Right cardiac atrium (tissue), 5 donors: ENCODE measurements at regions not wholly inside any gene's neighbourhood (a gene's known extent, or its start where the extent isn't known, plus 50 kb on each side); places are given as distances from the start of the nearest gene placed in this dataset.

ENCODE experiments used
- ATAC-seq, 2 donors: fragments of 200-7000 bp; cut with Tn5 transposase; one replicate each; pipeline versions ENCODE4 v1.8.0 to v1.9.1; 2020; ENCODE audit warnings: moderate library complexity in 2 of 2, mild to moderate bottlenecking in 1 of 2
- DNase-seq, 3 donors: peaks; one replicate each; pipeline ENCODE4 v3.0.0-alpha.2; 2020
- H3K27ac ChIP-seq: one replicate; pipeline ENCODE4 v1.5.1; 2013; ENCODE audit warnings: mild to moderate bottlenecking, low read length, control low read depth, moderate library complexity
- H3K27me3 ChIP-seq: one replicate; pipeline ENCODE4 v1.6.1; 2013; ENCODE audit not compliant: control insufficient read depth, insufficient read depth
- H3K4me1 ChIP-seq: one replicate; pipeline ENCODE4 v1.6.1; 2013; ENCODE audit warnings: low read length; ENCODE audit not compliant: control insufficient read depth, insufficient read depth
- H3K4me3 ChIP-seq: one replicate; pipeline ENCODE4 v1.5.1; 2013; ENCODE audit warnings: low read length, control low read depth
- H3K9me3 ChIP-seq: one replicate; pipeline ENCODE4 v1.6.1; 2013; ENCODE audit warnings: low read length; ENCODE audit not compliant: control insufficient read depth
- WGBS: extraction: QIAGEN DNeasy Blood & Tissue Kit; methylation state at CpG from one replicate; pipeline ENCODE4 v1.1.7; 2013; 5-methylcytosine and 5-hydroxymethylcytosine counted together
- intact Hi-C, 4 donors: fragments of 100-400 bp; cut with DNase I; formaldehyde crosslinking; loops; one replicate each; pipeline versions ENCODE4 v1.11.0 to v1.14.0; 2022 to 2023
- donor health status: healthy with polysubstance abuse.
- donor health status: DM: no; HTN: yes; CAD: no.
- donor health status: DM: no; HTN: no; CAD: no.
- donor health status: DM: no; HTN: yes; CAD: no; lungs with severe emphysema.
- donor health status: DM: yes; HTN: yes; CAD: no.

DNA sequence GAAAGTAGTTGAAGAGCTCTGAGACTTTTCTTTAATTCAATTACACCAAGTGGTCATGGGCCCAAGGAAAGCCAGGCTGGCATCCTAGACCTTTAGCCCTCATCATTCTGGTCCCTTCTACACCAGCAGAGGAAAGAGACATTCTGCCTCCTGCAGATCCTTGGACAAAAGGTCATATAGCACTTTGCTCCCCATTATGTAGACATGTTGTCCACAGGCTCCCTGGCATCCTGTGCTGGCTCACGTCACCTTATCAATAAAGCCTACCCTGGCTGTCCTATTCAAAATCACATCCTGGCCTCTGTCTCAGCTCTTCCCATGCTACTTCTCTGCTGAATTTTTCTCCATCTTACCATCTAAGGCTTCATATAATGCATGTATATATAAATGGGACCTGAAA, 61.6 kb upstream of the MAF start:
- 97% methylated on average over 1 of the region's 1 CpG for WGBS
- no peaks in the 10 kb centered on the region for H3K4me1 ChIP-seq
- no peak for ATAC-seq

DNA sequence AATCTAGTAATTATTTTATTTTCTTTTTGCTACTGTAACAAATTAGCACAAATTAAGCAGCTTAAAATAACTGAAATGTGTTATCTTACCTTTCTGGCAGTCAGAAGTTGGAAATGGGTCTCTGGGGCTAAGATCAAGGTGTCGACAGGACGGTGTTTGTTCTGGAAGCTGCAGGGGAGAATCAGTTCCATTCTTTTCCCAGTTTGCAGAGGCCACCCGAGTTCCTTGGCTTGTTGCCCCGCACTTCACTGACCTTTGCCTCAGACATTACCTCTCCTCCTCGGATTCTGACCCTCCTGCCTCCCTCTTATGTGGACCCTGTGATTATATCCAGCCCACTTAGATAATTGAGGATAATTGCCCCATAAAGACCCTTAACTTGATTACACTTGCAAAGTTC, 61.0 kb upstream of the MAF start:
- H3K4me3 ChIP-seq, result no peak overlapping the region
- no peaks in the 10 kb centered on the region for H3K27me3 ChIP-seq
- intact Hi-C loops, result no loop called here
- H3K4me1 ChIP-seq, result no peaks in the 10 kb centered on the region
- H3K27ac ChIP-seq, result no peak overlapping the region
- no peaks in the 10 kb centered on the region for H3K9me3 ChIP-seq
- 74% methylated on average over 5 of the region's 5 CpGs for WGBS
- DNase-seq (no peak), ATAC-seq (no peak)

More for the DNA sequence above, 61.6 kb upstream of the MAF start:
- intact Hi-C loops, result no loop called here
- no peaks in the 10 kb centered on the region for H3K9me3 ChIP-seq
- H3K27ac ChIP-seq, result no peak overlapping the region
- no peaks in the 10 kb centered on the region for H3K27me3 ChIP-seq
- DNase-seq, result no peak
- no peak overlapping the region for H3K4me3 ChIP-seq

DNA sequence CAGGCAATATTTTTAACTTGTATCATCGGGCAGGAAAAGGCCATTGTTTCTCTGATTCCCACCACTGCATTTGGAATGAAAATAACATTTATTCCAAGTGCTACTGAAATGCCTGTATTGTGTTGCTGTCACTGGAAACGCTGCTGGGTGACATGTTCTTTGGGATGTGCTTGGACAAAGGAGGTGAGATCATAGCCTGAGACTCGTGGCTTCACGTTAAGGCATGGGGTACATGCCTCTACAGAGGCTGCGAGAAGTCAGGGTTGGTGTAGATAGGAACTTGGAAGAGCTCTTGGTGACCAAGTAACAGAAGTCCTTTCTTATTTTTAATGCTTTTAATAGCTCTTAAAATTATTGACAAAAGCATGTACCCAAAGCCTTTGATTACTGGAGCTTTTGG, 58.8 kb upstream of the MAF start:
- no peak overlapping the region for H3K4me3 ChIP-seq
- H3K27me3 ChIP-seq, result no peaks in the 10 kb centered on the region
- H3K27ac ChIP-seq, result no peak overlapping the region
- intact Hi-C loops, result no loop called here
- DNase-seq, result no peak
- ATAC-seq, result no peak
- WGBS, result 47% methylated on average over 5 of the region's 5 CpGs
- H3K4me1 ChIP-seq, result no peaks in the 10 kb centered on the region
- H3K9me3 ChIP-seq, result no peaks in the 10 kb centered on the region

DNA sequence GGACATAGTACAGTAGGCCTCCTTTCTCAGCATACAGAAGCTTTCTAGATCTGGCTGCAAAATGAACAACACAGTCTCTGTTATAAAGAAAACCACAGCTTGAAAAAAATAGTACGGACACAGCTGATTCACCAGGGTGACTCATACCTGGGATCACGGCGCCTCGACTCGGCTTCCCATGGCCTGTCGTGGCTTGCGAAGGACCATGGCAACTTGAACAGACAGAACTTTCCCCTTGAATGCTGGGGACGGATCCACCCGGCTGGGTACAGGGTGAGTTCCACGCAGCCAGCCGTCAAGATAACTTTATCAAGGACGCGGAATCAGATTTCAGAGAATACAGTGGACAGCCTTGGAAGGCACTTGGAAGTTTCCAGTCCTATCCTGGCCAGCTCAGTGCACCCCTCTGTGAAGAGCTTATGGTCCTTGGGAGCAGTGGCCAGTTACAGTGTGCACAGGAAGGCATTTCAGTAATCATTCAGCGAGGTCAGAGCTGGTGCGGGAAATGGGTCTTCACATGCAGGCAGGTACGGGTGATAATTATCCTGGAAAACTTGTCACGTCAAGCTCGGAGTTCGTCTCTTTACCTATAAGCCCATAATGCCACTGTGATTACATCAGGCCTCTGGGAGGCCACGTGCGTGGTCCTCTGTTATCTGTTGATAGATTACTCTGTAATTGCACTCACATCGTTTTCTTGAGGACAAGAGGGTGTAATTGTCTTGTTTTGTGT, 57.9 kb upstream of the MAF start:
- DNase-seq (no peak), ATAC-seq (no peak)
- Histone ChIP-seq H3K27me3 (no peaks in the 10 kb centered on the region), H3K27ac (no peak overlapping the region), H3K4me3 (no peak overlapping the region), H3K4me1 (no peaks in the 10 kb centered on the region), H3K9me3 (no peaks in the 10 kb centered on the region)
- WGBS, result 88% methylated on average over 22 of the region's 22 CpGs
- intact Hi-C loops, result no loop called here

DNA sequence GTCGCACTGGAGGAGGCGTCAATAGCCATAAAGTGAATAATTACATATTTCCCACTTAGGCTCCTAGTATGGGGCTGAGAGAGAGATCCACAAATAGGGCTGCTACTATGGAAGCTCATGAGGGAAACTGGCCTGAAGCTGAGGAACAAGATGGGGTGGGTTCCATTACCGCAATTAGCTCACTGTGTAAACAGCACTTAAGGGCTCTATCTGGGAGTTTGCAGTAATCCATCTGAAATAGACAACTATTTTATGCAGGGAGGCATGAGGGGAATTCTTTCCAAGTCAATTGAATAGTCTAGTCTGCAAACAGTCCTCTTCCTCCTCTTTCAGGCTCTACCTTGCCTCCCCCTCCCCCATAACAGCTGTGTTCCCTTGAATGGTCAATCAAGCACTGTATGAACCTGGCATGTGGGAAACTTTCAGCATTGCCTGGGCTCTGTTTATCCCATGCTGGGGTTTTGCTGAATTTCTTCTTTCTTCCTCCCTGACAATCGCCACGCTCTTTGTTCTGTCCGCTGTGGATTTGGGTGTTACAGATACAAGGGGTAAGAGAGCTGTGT, 56.1 kb upstream of the MAF start:
- DNase-seq (no peak), ATAC-seq (no peak)
- no peaks in the 10 kb centered on the region for H3K27me3 ChIP-seq
- H3K4me3 ChIP-seq, result no peak overlapping the region
- 97% methylated on average over 6 of the region's 6 CpGs for WGBS
- H3K9me3 ChIP-seq, result no peaks in the 10 kb centered on the region
- no peak overlapping the region for H3K27ac ChIP-seq
- peaks cover 2% of the 10 kb centered on the region for H3K4me1 ChIP-seq
- intact Hi-C loops, result no loop called here

DNA sequence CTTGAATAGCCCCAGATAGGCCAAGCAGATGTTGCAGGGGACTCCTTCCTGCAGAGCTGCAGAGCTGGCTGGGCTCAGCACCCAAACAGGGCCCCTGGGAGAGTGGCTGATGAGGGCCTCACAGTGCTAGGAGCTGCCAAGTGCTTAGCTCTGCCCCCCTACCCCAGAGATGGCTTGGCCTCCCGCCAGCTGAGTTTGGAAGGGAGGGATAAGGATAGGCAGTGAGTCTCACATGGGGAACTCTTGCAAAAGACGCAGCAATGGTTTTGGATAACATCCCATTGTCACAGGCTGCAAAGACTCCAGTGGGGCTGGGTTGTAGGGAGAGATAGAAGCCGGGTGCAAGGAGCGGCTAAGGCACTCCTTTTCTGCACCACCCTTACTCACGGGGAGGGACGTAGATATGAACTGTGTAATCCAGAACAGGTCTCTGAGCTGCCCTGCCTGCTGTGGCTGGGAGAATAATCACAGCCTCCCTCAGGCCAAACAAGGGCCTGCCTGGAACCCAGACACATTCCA, 52.9 kb upstream of the MAF start:
- no peaks in the 10 kb centered on the region for H3K27me3 ChIP-seq
- peaks cover 2% of the 10 kb centered on the region for H3K4me1 ChIP-seq
- no peak overlapping the region for H3K4me3 ChIP-seq
- no peaks in the 10 kb centered on the region for H3K9me3 ChIP-seq
- peak; percentile 55 to 78 for ATAC-seq
- no peak overlapping the region for H3K27ac ChIP-seq
- DNase-seq, result peak; percentile 72 to 93 (median 85)
- intact Hi-C loops, result no loop called here
- 19% methylated on average over 6 of the region's 6 CpGs for WGBS

DNA sequence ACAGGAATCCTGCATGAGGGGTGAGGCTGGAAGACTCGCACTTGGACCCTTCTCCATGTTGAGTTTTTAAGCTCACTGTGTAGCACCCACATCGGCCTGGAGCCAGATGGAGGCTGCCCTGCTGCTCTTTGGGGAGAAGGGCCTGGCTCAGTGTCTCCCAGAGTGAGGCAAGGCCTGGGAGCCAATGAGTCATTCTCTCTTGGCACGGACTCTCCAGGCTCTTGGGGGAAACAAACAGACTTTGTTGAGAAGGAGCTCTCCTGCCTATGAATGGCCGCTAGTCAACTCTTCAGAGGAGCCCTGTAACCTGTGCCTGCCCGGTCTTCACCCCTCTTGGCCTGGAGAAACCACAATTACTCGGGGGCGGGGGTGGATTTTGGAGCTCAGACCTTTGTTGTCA, 50.8 kb upstream of the MAF start:
- H3K27me3 ChIP-seq, result no peaks in the 10 kb centered on the region
- peak; percentile 86 to 88 for ATAC-seq
- H3K9me3 ChIP-seq, result no peaks in the 10 kb centered on the region
- WGBS, result 69% methylated on average over 7 of the region's 7 CpGs
- H3K4me3 ChIP-seq, result no peak overlapping the region
- intact Hi-C loops, result no loop called here
- peaks cover 2% of the 10 kb centered on the region for H3K4me1 ChIP-seq
- H3K27ac ChIP-seq, result no peak overlapping the region
- DNase-seq, result peak; percentile 75 to 82 (median 78)
